ENCODE measurements at regions not wholly inside any gene's neighbourhood (a gene's known extent, or its start where the extent isn't known, plus 50 kb on each side); places are given as distances from the start of the nearest gene placed in this dataset.

DNA sequence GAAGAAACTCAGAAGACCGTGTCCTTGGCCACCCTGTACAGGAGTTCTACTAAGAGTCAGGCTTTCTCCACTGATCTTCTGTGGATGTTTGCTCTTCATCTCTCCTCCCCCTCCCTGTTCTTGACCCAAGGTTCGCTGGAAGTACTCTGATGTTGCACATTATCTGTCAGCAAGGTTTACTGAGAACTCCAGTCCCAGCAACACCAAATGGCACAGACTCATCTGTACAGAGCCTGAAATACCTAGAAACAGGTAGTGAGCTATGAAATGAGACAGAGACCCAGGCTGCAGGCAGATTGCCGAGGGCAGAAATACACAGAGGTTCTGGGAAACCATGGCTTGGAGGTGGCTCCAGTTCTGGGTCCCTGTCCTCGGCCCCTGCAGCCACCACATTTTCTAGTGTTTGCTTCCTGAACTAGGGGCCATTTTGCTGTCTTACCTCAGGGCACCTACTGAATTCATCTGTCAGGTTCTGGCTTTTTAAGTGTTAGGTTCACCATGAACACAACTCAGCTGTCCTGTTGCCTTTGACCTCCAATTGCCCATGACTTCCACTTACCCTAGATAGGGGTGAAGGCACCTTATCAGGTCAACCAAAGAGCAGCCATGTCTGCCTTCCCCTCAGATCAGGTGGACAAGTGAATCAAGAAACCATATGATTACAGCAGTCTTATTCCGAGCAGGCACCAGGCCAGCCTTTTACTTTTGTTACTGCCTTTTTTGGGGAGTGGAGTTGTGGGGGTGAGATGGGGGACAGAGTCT lies 92.2 kb downstream of the CDC7 start:
- TF ChIP-seq, protein P1, sequence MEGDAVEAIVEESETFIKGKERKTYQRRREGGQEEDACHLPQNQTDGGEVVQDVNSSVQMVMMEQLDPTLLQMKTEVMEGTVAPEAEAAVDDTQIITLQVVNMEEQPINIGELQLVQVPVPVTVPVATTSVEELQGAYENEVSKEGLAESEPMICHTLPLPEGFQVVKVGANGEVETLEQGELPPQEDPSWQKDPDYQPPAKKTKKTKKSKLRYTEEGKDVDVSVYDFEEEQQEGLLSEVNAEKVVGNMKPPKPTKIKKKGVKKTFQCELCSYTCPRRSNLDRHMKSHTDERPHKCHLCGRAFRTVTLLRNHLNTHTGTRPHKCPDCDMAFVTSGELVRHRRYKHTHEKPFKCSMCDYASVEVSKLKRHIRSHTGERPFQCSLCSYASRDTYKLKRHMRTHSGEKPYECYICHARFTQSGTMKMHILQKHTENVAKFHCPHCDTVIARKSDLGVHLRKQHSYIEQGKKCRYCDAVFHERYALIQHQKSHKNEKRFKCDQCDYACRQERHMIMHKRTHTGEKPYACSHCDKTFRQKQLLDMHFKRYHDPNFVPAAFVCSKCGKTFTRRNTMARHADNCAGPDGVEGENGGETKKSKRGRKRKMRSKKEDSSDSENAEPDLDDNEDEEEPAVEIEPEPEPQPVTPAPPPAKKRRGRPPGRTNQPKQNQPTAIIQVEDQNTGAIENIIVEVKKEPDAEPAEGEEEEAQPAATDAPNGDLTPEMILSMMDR (IDR thresholded peaks at IDR 0.05): no peak
- TF ChIP-seq POLR2A (IDR thresholded peaks at IDR 0.05): no peak
- no peak for TF ChIP-seq POLR2AphosphoS5 (IDR thresholded peaks at IDR 0.05)

Measured in upper lobe of left lung (tissue), 4 donors.